ENCODE measurements at regions not wholly inside any gene's neighbourhood (a gene's known extent, or its start where the extent isn't known, plus 50 kb on each side); places are given as distances from the start of the nearest gene placed in this dataset.

- no peak for TF ChIP-seq AFF4 (CRISPR knock-in tag; IDR thresholded peaks at IDR 0.05; ENCODE audit: borderline replicate concordance)
- no peak for TF ChIP-seq NR2C2 (CRISPR knock-in tag; IDR thresholded peaks at IDR 0.05)
- TF ChIP-seq CTCF (IDR thresholded peaks at IDR 0.05) = no peak
- TF ChIP-seq, protein P1, sequence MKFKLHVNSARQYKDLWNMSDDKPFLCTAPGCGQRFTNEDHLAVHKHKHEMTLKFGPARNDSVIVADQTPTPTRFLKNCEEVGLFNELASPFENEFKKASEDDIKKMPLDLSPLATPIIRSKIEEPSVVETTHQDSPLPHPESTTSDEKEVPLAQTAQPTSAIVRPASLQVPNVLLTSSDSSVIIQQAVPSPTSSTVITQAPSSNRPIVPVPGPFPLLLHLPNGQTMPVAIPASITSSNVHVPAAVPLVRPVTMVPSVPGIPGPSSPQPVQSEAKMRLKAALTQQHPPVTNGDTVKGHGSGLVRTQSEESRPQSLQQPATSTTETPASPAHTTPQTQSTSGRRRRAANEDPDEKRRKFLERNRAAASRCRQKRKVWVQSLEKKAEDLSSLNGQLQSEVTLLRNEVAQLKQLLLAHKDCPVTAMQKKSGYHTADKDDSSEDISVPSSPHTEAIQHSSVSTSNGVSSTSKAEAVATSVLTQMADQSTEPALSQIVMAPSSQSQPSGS (CRISPR knock-in tag; IDR thresholded peaks at IDR 0.05; ENCODE audit: borderline replicate concordance, low read depth) = no peak
- TF ChIP-seq CBFB (CRISPR knock-in tag; IDR thresholded peaks at IDR 0.05; ENCODE audit: low read depth) = no peak
- TF ChIP-seq, protein P2, sequence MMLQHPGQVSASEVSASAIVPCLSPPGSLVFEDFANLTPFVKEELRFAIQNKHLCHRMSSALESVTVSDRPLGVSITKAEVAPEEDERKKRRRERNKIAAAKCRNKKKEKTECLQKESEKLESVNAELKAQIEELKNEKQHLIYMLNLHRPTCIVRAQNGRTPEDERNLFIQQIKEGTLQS (CRISPR knock-in tag; conservative IDR thresholded peaks at IDR 0.05) = no peak
Observed at GRCh38 chr13:86918682-86919081, 752.5 kb upstream of the SLITRK5 start.

Data from WTC11 (cell line).